HUES6 (cell line): ENCODE measurements at regions not wholly inside any gene's neighbourhood (a gene's known extent, or its start where the extent isn't known, plus 50 kb on each side); places are given as distances from the start of the nearest gene placed in this dataset.

ENCODE experiments used
- H3K27ac ChIP-seq: 2 replicates; pipeline ENCODE4 v1.7.0; 2013; ENCODE audit warnings: low read depth, mild to moderate bottlenecking, low read length, inconsistent platforms
- H3K27me3 ChIP-seq: 2 replicates; pipeline ENCODE4 v1.6.1; 2013; ENCODE audit warnings: low read length; ENCODE audit not compliant: control insufficient read depth, insufficient read depth
- H3K36me3 ChIP-seq: 2 replicates; pipeline ENCODE4 v1.6.1; 2013; ENCODE audit warnings: low read length; ENCODE audit not compliant: control insufficient read depth, insufficient read depth
- H3K4me1 ChIP-seq: 2 replicates; pipeline ENCODE4 v1.6.1; 2013; ENCODE audit warnings: low read length; ENCODE audit not compliant: control insufficient read depth, insufficient read depth
- H3K4me3 ChIP-seq: 2 replicates; pipeline ENCODE4 v1.5.1; 2013; ENCODE audit warnings: low read depth, low read length
- H3K9ac ChIP-seq: one replicate; pipeline ENCODE4 v1.6.1; 2013; ENCODE audit warnings: mild to moderate bottlenecking, low read length
- H3K9me3 ChIP-seq: 2 replicates; pipeline ENCODE4 v1.6.1; 2013; ENCODE audit warnings: low read depth, low read length; ENCODE audit not compliant: control insufficient read depth, insufficient read depth

GRCh38 chr4:129327637-129328036, 231.7 kb downstream of the C4orf33 start:
- no peaks in the 10 kb centered on the region for H3K36me3 ChIP-seq
- H3K4me1 ChIP-seq: peaks cover 4% of the 10 kb centered on the region; the same call in 1 of the 2 replicates
- H3K27ac ChIP-seq: no peak overlapping the region
- H3K9me3 ChIP-seq: peaks cover 4% of the 10 kb centered on the region; the same call in 1 of the 2 replicates
- H3K27me3 ChIP-seq: no peaks in the 10 kb centered on the region
- no peak overlapping the region for H3K9ac ChIP-seq
- no peak overlapping the region for H3K4me3 ChIP-seq

DNA sequence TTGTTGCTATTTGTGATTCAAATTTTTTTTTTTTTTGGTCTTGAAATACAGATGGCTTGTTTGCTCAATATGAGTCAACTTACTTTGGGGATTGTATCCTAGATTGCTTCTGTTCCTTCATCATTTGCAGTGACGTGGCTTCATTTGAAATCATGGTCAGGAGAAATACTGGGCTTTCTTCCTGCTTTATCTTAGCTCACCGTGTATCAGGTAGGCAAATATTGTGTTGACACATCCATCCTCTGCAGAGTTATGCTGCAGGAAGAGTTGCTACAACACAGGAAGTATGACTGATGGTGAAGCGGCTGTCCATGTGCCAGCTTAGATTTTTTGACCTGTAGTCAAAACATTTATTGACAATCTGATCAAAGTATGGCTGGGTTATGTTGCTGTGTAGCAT, 232.2 kb downstream of the C4orf33 start:
- Histone ChIP-seq H3K9me3 (peaks cover 4% of the 10 kb centered on the region; the same call in 1 of the 2 replicates), H3K27ac (no peak overlapping the region), H3K4me3 (no peak overlapping the region), H3K27me3 (no peaks in the 10 kb centered on the region), H3K9ac (no peak overlapping the region), H3K36me3 (no peaks in the 10 kb centered on the region), H3K4me1 (no peaks in the 10 kb centered on the region)

- Histone ChIP-seq H3K36me3 (no peaks in the 10 kb centered on the region), H3K4me1 (no peaks in the 10 kb centered on the region), H3K4me3 (no peak overlapping the region), H3K27me3 (no peaks in the 10 kb centered on the region), H3K9me3 (peaks cover 4% of the 10 kb centered on the region; the same call in 1 of the 2 replicates), H3K27ac (no peak overlapping the region), H3K9ac (no peak overlapping the region)
Observed at GRCh38 chr4:129334136-129334535, 238.2 kb downstream of the C4orf33 start.

GRCh38 chr4:129335276-129335675, 239.3 kb downstream of the C4orf33 start:
- Histone ChIP-seq H3K9me3 (no peaks in the 10 kb centered on the region), H3K27me3 (no peaks in the 10 kb centered on the region), H3K9ac (no peak overlapping the region), H3K4me1 (no peaks in the 10 kb centered on the region), H3K27ac (no peak overlapping the region), H3K36me3 (no peaks in the 10 kb centered on the region), H3K4me3 (no peak overlapping the region)

DNA sequence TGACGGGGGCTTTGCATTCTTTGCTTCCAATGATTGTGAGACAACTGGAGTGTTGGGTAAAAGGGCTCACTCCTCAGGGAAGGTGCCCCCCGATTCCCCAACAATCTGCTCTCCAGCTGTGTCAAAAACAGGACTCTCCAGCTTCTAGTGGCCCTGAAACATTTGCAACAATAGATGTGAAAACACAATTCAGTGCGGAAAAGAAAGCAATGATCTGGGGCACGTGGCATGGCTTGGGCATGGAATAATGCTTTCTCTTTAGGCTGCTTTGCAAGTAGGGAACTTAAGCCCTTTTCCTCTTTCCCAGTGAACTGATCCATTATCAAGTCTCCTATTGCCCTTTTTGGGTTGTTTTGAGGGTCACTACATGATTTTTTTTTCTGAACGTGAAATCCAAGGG, 239.9 kb downstream of the C4orf33 start:
- no peak overlapping the region for H3K27ac ChIP-seq
- no peak overlapping the region for H3K4me3 ChIP-seq
- H3K9ac ChIP-seq: no peak overlapping the region
- H3K4me1 ChIP-seq: no peaks in the 10 kb centered on the region
- H3K36me3 ChIP-seq: no peaks in the 10 kb centered on the region
- no peaks in the 10 kb centered on the region for H3K9me3 ChIP-seq
- no peaks in the 10 kb centered on the region for H3K27me3 ChIP-seq

GRCh38 chr4:129336457-129337227, 240.7 kb downstream of the C4orf33 start:
- Histone ChIP-seq H3K9me3 (no peaks in the 10 kb centered on the region), H3K9ac (no peak overlapping the region), H3K4me1 (no peaks in the 10 kb centered on the region), H3K36me3 (no peaks in the 10 kb centered on the region), H3K27ac (no peak overlapping the region), H3K27me3 (no peaks in the 10 kb centered on the region), H3K4me3 (no peak overlapping the region)

GRCh38 chr4:129337228-129337620, 241.3 kb downstream of the C4orf33 start:
- H3K9me3 ChIP-seq: no peaks in the 10 kb centered on the region
- no peaks in the 10 kb centered on the region for H3K36me3 ChIP-seq
- no peaks in the 10 kb centered on the region for H3K4me1 ChIP-seq
- H3K27me3 ChIP-seq: no peaks in the 10 kb centered on the region
- no peak overlapping the region for H3K9ac ChIP-seq
- H3K27ac ChIP-seq: no peak overlapping the region
- no peak overlapping the region for H3K4me3 ChIP-seq

DNA sequence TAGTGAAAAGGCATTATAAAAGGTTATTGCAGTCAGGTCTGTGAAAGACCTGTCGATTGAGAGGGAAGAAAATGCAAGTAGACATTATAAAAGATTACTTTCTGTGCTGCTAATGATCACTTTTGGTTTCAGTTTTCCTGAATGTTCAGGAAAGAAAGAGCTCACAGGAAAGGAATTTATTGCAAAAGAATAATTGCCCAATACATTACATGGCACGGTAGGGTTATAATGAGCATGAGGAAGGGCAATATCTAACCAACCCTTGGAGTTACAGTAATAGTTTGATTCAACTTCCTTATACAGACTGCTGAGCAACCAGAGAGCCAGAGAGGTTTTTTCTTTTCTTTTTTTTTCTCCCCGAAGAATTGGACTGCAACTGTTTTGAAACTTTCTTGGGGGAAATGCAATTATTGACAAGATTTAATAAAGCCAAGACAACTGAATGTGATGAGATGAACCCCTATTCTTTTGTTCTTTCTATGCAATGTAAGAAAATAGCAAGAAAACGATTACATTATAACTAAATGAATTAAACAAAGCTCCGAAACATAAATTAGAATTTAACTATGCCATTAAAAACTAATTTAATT, 247.0 kb downstream of the C4orf33 start:
- H3K9me3 ChIP-seq: no peaks in the 10 kb centered on the region
- H3K4me1 ChIP-seq: 0 out of 2 replicates have a peak, but pooled peaks cover 5% of the 10 kb centered on the region
- H3K27ac ChIP-seq: no peak overlapping the region
- no peak overlapping the region for H3K9ac ChIP-seq
- no peaks in the 10 kb centered on the region for H3K27me3 ChIP-seq
- no peaks in the 10 kb centered on the region for H3K36me3 ChIP-seq
- no peak overlapping the region for H3K4me3 ChIP-seq

GRCh38 chr4:129344058-129344457, 248.1 kb downstream of the C4orf33 start:
- Histone ChIP-seq H3K9me3 (no peaks in the 10 kb centered on the region), H3K36me3 (no peaks in the 10 kb centered on the region), H3K27ac (no peak overlapping the region), H3K4me1 (0 out of 2 replicates have a peak, but pooled peaks cover 5% of the 10 kb centered on the region), H3K4me3 (no peak overlapping the region; the same call in 1 of the 2 replicates), H3K27me3 (no peaks in the 10 kb centered on the region), H3K9ac (no peak overlapping the region)

DNA sequence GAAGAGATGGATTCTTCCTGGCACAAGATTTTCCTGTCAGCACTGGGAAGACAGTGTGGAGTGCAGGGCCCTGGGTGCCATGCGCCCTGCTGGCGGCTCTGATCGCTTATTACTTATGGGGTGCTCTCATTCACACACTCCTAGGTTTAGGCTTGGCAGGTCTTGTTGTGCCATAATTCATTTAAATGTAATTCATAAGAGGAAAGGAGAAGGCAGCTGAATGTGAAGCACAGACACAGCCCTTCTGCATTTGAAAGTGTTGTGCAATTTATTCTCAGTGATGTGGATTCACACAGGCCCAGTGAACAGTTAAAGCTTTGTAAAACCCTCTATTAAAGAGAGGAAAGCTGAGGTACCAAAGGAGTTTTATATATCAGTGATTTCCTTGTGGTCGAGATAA, 249.7 kb downstream of the C4orf33 start:
- no peaks in the 10 kb centered on the region for H3K9me3 ChIP-seq
- H3K4me3 ChIP-seq: no peak overlapping the region
- H3K36me3 ChIP-seq: no peaks in the 10 kb centered on the region
- H3K27ac ChIP-seq: no peak overlapping the region
- H3K27me3 ChIP-seq: no peaks in the 10 kb centered on the region
- H3K9ac ChIP-seq: no peak overlapping the region
- H3K4me1 ChIP-seq: 0 out of 2 replicates have a peak, but pooled peaks cover 5% of the 10 kb centered on the region

GRCh38 chr4:129346036-129346435, 250.1 kb downstream of the C4orf33 start:
- H3K36me3 ChIP-seq: no peaks in the 10 kb centered on the region
- no peaks in the 10 kb centered on the region for H3K9me3 ChIP-seq
- H3K27ac ChIP-seq: no peak overlapping the region
- no peak overlapping the region for H3K4me3 ChIP-seq
- no peaks in the 10 kb centered on the region for H3K27me3 ChIP-seq
- H3K4me1 ChIP-seq: 0 out of 2 replicates have a peak, but pooled peaks cover 5% of the 10 kb centered on the region
- H3K9ac ChIP-seq: no peak overlapping the region
